CD4-positive, alpha-beta T cell treated with Interferon alpha-2 for 1 hour (primary cell): ENCODE measurements at regions not wholly inside any gene's neighbourhood (a gene's known extent, or its start where the extent isn't known, plus 50 kb on each side); places are given as distances from the start of the nearest gene placed in this dataset.
A peak's percentile ranks its signal among the peaks of the same experiment; 100 is the strongest.
"Not testable (repeated sequence)": the region's sequence is repeated elsewhere in the genome, so short reads cannot be mapped to it uniquely, and the experiment has no call there.

ENCODE experiments used
- DNase-seq, 2 donors: peaks; one replicate each; pipeline ENCODE4 v3.0.0-alpha.2; 2020 to 2022

DNA sequence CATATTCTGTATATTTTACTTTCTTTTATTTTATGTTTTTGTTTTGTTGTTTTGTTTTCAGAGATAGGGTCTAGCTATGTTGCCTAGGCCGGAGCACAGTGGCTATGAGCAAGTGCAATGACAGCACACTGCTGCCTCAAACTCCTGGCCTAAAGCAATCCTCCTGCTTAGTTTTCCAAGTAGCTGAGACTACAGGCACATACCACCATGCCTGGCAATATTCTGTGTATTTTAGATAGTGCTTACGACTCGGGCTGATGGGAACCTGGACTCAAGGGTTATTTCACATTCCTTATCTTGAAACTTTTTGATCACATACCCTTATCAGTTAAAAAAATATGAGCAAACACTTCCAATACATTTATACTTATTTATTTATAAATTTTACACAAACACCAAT is 119.0 kb upstream of the STARD4 start:
- no peak for DNase-seq

DNA sequence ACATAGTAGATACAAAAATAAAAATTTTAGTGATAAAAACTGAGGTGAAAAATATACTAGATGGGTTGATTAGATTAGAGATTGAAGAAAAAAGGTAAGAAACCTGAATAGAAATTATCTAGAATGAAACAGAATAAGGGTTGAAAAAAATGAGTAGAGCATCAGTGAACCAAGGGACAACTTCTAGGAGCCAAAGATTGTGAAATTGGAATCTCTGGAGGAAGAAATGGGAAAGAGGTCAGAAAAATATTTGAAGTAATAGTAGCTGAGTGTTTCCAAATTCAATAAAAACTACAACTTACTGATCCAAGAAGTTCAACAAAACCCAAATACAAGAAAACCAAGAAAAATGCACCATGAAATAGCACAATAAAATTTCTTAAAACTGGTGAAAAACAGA is 116.6 kb upstream of the STARD4 start:
- no peak for DNase-seq

- DNase-seq, result no peak
Observed at GRCh38 chr5:111627862-111628261, 115.5 kb upstream of the STARD4 start.

GRCh38 chr5:111626473-111627148 is 114.3 kb upstream of the STARD4 start:
- DNase-seq, result no peak

- no peak for DNase-seq
Observed at GRCh38 chr5:111618623-111619271, 106.4 kb upstream of the STARD4 start.

DNA sequence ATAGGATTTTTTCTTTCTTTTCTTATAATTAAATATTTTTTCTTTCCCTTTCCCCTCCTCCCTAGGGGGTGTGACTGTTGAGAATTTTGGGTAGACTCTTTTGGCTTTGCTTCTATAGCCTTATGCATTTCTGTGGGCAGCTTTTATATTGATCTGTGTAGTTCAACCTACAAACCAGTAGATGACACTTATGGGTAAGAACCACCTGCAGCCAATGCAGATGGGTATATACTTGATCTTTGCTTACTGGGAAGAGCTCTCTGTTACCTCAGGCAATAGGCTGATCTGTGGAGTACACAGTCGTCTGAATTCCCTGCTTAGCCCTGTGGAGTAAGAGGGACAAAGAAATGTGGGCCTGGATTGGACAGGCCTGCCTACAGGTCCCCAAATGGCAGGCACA is 102.7 kb upstream of the STARD4 start:
- DNase-seq, result no peak

DNA sequence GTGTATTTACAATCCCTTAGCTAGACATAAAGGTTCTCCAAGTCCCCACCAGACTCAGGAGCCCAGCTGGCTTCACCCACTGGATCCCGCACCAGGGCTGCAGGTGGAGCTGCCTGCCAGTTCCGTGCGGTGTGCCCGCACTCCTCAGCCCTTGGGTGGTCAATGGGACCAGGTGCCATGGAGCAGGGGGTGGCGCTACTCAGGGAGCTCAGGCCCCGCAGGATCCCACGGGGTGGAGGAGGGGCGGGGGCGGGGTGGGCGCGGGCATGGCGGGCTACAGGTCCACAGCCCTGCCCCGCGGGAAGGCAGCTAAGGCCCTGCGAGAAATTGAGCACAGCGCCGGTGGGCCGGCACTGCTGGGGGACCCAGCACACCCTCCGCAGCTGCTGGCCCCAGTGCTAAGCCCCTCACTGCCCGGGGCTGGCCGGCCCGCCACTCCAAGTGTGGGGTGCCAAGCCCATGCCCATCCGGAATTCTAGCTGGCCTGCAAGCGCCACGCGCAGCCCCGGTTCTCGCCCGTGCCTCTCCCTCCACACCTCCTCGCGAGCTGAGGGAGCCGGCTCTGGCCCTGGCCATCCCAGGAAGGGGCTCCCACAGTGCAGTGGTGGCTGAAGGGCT is 99.8 kb upstream of the STARD4 start:
- not testable (repeated sequence) for DNase-seq

GRCh38 chr5:111606194-111606593 is 93.9 kb upstream of the STARD4 start:
- DNase-seq, result no peak

GRCh38 chr5:111603446-111603827 is 91.1 kb upstream of the STARD4 start:
- DNase-seq, result no peak

- no peak for DNase-seq
Observed at GRCh38 chr5:111602817-111603445, 90.6 kb upstream of the STARD4 start.

DNA sequence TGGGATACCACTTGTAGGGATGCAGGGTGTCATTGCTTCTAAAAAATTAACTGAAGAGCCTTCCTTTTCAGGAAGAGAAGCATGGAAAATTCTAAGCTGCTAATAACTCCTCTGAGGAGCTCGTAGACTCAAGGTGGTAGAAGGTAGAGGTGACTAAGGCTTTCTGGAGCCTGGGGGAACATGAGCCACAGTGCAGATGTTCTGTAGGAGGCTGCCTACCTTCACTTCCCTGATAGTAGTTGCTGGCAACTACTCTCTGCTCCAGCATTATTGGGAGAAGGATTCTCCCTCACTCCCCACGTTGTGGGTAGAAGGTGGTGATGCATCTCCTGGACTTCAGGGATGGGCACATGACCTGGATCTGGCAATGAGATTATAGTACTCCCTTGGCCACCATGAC is 86.7 kb upstream of the STARD4 start:
- DNase-seq, result no peak

DNA sequence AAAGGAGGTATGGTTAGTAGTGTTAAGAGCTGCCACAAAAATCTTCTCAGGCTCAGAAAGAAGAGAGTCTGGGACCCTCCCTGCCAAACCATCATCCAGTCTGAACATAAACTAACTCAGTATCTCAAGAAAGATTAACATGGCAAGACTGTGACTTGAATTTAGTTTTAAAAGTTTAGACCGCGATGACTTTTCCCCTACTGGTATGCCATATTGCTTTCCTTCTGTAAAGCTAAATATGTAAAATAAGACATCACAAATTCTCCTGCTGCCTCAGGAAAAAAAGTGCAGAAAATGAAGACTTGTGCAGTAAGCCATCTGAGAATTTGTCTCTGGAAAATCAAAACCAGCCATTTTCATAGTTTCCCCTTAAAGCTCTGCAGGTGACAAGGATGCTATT is 85.2 kb upstream of the STARD4 start:
- no peak for DNase-seq

DNA sequence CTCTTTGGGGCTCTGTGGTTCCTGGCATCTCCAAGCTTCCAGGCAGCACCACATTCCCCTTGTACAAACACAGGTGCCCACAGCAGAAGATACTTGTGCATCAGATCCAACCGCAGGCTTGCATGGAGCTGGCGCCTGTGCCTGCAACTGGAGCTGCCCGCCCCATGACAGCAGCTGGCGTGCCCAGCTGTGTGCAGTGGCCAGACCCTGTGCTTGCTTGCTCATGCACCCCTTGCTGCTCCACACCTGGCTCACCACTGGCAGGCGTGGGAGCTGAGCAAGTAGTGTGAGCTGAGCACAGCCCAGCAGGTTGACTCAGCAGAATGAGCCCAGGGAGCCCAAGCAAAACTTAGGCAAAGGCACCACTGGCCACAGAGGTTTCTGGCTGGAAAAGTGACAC is 84.4 kb upstream of the STARD4 start:
- DNase-seq, result no peak

- no peak for DNase-seq
Observed at GRCh38 chr5:111595425-111595824, 83.1 kb upstream of the STARD4 start.

GRCh38 chr5:111589316-111589715 is 77.0 kb upstream of the STARD4 start:
- no peak for DNase-seq

- no peak for DNase-seq
Observed at GRCh38 chr5:111587728-111588127, 75.4 kb upstream of the STARD4 start.

- DNase-seq, result no peak
Observed at GRCh38 chr5:111585946-111586345, 73.6 kb upstream of the STARD4 start.

GRCh38 chr5:111585291-111585690 is 73.0 kb upstream of the STARD4 start:
- DNase-seq, result no peak

DNA sequence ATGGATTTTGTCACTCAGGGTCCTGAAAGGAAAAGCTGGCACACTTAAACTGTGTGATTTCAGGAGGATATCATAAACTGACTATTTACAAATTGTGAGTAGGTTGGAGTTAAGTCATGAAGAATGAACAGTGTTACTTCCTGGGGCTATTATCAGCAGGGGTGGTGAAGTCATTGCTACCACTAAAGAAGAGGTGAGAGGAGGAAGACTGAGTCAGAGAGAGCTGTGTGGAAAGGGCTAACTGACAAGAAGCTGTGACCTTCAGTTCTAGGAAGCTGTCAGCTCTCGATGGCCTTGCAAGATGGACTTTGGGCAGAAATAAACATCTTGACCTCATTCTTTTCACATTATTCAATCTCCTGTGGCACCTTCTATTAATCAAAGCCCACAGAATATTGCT is 72.3 kb upstream of the STARD4 start:
- DNase-seq, result peak in 1 of 2 donors; percentile 3

- DNase-seq, result no peak
Observed at GRCh38 chr5:111583758-111584203, 71.4 kb upstream of the STARD4 start.

DNA sequence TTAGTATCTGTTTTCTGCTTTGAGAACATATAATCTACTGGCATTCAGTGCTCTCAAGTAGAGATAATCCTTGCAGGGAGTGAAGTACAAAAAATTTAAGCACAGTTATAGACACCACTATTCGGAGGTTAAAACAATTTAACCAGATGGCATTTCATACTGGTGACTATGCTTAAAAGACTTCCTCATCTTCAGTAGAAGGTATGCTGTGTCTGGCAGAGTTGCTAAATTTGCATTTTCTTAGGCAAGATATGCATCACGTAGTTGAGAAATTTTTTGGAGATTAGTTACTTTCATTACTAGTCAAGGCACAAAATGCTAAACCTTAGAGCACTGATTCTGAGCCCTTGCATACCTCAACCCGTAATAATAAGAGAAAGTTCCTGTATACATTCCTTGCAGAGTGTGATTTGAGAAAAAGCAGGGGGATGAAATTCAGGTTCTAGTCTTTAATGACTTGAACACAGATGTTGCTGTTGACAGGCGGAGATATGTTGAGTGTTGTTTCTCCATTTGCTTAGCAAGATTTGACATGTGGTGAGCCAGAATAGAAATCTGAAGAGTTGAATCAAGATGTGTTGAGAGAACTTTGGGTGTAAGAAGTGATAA is 70.8 kb upstream of the STARD4 start:
- DNase-seq, result no peak

DNA sequence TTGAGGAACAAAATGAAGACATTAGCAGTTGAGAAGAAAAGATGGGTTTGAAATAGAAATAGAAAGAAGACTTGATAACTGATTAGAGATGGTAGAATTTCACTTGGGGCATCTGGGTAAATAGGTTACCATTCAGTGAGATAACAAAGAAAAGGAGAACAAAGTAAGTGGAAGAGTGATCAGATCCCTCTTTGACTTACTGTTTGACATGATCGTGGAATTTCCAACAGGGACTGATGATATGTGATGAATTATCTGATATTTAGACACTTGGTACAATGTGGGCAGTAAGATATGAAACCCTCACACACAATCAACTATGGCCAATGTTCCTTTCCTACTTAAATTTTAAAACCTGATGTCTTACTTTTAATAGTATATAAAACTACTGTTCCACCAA is 70.1 kb upstream of the STARD4 start:
- no peak for DNase-seq

DNA sequence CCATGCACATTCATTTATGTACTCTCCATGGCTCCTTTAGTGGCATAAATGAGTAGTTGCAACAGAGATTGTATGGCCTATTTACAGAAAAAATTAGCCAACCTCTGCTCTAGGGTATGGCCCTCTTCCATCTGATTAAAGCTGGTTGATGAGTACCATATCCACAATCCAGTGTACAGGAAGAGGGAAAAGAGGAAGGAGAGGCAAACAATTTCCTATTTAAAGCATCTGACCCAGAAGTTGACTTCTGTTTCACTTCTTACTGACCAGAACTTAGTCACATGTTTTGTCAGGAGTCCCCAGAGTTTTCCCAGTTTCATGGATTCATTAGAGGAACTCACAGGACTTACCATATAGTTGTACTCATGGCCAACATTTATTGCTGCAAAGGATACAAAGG is 68.6 kb upstream of the STARD4 start:
- DNase-seq, result no peak

GRCh38 chr5:111574311-111574710 is 62.0 kb upstream of the STARD4 start:
- DNase-seq, result no peak
